NCI-H748 (cell line): ENCODE measurements at regions not wholly inside any gene's neighbourhood (a gene's known extent, or its start where the extent isn't known, plus 50 kb on each side); places are given as distances from the start of the nearest gene placed in this dataset.

Experiments used
- DNase-seq: peaks from one replicate; lab custom pipeline; 2025; ENCODE audit not compliant: unreplicated experiment; lab: John Stamatoyannopoulos, UW

DNA sequence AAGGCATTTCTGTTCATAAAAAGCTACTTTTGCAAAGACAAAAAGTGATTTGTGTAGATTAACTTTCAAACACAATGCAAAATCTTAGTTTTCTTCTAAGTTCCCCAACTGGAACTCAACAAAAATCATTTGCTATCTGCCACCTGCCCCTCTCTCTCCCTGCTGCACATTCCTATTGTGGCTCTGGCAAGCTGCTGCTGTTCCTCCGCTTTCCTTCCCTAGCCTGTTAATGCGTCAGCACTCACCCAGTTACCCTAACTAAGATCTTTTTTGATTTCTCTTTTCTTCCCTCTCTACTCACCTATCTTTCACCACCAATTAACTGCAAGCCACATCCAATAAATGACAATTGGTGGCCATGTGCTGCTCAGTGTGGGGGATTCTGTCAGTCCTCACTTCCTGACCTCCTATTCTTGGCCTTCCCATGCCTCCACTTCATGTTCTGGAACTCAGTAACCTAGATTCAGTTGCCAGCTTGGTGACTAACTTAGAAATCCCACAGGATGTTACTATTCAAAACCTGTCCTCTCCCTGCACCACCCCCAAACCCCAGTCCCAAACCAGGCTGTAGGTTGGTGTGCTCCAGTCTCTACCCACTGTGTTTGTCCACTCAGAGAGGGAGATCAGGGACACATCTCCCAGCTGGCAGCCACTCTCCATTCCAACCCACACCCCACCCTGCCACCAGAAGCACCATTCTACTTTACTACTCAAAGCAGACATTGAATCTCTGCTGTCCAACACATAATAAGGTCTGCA is 140.2 kb upstream of the CTTNBP2 start:
- DNase-seq = no peak

DNA sequence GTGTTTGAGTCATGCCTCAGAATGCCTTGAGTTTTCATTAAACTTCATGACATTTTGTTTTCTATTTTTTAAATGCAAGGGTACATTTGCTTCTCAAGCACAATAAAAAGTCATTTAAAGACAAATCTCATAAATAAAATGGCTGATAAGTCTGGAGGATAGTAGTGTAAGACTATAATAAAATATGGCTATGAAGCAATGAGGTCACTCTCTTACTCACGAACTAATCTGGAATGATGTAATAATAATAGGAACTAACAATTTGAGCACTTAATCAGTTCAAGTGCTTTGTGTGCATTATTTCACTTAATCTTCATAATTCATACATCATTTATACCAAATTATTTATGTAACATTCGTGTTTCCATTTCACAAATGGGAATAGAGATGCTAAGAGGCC is 149.3 kb upstream of the CTTNBP2 start:
- DNase-seq = no peak

DNA sequence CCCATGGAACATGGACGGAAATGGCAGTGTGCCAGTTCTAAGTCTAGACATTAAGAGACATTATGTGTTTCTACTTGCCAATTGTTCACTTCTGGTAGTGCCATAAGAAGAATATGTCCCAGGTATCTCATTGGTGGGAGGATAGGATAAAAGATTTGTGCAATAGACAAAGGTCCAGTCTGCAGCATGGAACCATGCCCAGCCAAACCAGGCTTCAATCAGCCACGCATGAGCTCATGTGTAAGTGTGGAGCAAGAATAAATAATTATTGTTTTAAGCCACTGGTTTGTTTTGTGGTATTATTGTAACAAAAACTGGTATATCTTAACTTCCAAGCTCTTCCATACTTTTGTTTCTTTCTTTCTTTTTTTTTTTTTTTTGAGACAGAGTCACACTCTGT is 153.6 kb upstream of the CTTNBP2 start:
- DNase-seq = no peak

DNA sequence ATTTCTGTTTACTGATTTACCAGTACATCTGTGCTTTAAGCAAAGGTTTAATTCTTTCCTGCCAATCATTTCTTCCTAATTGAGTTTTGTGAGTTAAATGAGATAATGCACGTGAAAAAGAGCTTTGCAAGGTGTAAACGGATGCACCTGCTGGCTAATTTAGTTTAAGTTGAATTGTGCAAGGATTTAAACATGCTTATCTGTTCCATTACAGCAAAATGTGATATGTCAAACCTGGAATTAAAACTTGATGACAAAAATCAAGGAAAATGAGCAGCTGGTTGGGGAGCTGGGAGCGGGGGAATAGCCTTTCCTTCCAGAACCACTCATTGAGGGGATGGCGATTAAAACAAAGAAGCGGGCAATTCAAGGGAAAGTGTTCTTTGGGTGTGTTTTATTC is 155.0 kb upstream of the CTTNBP2 start:
- peak; percentile 50 for DNase-seq

DNA sequence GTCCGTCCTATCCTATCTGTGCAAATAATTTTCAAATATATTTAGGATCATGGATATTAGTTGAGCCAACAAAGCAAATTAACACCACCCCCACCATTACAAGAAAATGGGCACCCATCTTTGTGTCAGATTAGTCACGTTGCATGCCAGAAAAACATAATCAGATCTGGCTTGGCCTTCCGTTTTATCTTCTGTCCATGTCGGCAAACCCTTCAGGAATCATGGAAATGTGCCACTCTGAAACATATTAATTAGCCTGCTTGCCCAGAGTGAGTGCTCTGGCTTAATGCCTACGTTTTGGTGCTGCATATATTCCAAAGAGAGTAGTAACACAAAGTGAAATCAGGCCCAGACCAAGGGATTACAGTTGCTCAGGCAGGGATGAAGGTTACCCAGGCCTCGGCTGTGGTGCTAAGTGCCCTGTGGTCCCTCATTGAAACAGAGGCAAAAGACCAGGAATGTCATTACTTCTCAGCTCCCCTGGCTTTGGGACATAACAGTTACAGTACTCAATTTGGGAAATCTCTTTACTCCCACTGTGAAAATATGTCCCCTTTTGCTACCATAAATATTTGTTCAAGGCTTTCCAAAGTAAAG is 154.0 kb upstream of the LSM8 start:
- peak; percentile 81 for DNase-seq

DNA sequence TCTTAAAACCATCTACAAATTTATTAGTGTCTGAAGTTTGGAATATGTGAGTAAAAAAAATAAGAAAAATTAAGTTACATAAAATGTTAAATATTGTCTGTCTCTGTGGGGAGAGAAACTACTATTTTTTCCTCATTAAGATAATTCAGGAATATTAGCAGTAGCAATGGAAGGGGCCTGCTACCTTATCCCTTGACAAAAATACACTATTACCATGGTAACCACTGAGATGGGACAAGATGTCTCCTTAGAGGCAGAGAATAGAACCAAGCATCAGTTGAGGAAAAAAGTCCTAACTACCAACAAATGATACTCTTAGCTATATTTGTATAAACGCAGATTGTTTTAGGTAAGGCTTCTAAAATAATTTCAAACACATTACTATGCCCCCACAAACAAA is 150.7 kb upstream of the LSM8 start:
- no peak for DNase-seq

DNA sequence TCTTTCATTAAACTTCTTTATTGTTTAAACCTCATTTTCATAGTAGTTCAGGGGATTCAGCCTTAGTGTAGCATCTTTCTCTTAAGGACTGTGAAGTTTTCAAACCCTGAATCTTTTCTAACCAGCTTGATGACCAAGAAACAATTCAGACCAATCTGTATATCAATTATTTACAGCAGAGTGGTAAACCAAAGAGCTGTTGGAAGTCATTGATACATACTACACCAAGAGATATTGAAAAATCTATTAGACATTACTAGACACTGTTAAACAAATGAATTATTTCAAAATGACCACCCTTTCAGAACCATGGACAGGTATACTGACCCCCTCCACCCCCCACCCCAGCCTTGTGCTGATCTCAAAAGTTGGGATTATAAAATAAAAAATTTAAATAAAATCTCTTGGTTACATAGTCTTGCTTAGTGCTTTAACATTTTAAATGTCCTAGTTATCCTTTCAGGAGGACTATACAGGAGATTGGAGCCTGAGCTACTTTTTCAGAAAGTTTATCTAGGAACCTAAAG is 143.9 kb upstream of the LSM8 start:
- no peak for DNase-seq

DNA sequence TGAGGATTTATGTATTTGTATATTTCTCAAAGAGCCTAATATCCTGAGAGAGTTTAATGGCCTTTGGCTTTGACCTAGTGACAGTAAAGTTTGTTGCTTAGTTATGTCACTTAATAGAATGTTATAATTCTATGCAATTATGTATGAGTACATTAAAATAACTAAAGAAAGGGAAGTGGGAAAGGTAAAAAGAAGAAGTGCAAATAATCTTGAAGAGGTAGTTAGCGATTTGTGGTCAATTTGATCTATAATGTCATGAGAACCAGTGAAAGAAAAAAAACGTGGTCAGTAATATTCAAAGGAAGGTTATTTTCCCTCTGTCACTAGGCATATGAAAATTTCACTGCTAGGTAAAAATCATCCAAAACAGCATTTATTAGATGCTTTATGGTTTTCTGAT is 143.4 kb upstream of the LSM8 start:
- DNase-seq = no peak

DNA sequence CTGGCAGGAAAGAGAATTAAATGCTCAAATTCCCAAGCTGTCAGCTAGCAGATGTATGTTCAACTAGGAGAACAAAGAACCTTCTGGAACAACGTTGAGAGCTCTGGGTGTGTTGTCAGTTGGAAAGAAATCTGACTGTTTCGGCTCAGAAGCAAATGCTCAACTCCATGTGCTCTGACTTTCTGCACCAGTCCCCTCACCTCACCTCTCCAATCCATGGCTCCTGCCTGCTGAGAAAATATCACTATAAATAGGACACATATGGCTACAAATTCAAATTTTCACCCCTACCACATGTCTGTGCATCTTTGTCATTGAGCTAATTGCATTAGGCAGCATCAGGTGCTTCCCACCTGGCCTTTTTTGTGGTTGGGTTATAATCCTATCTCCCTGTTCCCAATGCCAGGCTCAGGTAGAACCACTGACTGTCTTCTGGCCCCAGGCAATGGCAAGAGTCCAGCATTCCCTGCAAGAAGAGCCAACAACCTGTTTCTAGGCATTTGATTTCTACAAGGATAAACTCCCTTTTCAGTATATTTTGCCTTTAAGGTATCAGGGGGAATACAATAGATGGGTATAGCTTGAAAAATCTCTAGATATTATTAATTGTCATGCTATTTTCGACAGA is 142.6 kb upstream of the LSM8 start:
- DNase-seq = peak; percentile 25

DNA sequence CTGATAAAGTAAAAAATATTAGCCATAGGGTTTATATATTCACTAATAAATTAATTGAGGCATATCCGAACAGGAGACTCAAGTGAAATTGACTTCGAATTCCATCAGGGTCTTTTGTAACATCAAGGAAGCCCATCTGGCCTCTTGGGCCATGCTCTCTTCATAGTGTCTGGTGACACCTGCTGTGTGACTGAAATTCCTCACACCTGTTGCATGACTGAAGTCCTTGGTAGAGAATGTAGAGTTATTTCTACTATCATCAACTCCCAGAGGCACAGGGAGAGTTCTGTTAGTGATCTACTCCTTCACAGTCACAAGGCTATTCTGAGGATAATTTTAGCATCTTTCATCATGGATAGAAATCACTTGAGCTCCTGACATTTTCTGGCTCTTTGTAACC is 138.3 kb upstream of the LSM8 start:
- DNase-seq = no peak

DNA sequence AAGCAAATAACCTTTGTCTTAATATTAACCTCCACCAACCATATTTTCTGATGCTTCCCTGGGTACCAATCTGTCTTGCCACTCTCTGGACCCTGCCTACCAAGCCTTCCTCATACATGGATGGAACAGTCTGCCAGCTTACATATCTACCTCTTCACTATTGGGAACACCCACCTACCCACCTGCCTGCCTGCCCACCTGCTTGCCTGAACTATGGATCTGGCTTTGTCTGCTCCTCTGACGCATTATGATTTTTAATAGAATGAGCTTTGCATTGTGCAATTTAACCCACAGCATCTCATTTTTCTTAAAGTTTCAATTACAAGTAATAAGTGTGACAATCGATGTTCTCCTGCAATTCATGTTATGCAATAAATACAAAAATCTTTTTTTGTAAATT is 137.9 kb upstream of the LSM8 start:
- DNase-seq = no peak

DNA sequence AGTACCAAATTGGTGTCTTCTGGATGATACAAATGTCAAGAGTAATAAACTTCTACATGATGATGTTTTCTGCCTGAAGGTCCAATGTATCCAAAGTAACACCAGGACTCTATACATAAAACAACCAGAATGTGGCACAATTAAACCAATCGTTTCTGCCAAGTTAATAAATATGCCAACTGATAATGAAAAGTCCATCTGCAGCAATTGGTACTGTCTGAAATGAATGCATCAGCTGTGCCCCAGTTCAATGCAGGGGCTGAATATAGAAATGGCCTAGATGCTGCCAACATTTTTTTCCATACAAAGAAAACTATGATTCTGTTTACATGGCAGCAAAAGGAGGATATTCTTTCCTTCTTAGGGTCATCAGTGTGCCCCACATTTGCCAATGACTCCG is 137.2 kb upstream of the LSM8 start:
- no peak for DNase-seq

DNA sequence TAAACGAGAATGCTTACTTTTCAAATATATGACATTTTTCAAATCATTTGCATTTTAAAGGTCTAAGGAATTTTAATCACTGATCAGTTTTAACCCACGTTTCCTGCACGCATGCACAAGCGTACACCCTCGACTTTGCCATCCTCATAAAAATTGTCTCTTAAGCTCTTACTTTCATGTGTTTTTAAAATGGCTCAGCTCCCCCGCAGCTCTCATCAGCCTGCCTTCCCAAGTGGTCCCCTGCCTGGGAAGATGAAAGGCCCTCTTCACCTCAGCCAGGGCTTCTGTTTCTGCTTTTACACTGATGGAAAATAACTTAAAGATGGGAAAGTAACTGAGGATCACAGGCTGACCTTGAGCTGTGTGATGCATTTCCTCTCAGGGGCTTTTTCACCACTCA is 131.6 kb upstream of the LSM8 start:
- DNase-seq = no peak

DNA sequence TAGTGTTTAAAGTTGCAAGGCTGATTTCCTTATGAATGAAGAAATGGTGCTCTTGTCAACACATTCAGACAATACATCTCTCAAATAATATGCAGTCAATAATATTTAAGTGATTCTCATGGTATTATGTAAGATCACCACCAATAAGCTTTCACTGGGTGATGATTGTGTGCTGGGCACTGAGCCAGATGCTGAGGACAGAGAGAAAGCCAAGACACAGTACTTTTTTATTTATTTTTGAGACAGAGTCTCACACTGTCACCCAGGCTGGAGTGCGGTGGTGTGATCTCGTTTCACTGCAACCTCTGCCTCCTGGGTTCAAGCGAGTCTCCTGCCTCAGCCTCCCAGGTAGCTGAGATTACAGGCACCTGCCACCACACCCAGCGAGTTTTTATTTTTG is 130.6 kb upstream of the LSM8 start:
- peak; percentile 78 for DNase-seq

DNA sequence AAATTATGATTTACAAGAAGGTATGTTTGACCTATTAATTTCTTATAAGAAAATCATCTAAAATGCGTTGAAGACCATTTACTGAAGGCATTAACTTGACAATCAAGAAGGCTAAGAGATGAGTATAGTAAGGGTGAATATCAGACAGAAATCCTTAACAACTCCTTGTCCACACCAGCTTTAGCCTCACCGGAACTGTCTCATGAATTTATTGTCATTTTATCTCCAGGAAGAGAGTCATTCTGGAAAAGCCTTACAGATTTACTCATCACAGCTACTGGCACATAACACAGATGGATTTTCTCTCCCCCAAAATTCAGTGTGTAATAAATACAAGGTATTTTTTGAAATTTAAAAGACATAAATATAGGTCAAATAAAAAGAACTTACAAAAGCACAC is 129.4 kb upstream of the LSM8 start:
- no peak for DNase-seq

DNA sequence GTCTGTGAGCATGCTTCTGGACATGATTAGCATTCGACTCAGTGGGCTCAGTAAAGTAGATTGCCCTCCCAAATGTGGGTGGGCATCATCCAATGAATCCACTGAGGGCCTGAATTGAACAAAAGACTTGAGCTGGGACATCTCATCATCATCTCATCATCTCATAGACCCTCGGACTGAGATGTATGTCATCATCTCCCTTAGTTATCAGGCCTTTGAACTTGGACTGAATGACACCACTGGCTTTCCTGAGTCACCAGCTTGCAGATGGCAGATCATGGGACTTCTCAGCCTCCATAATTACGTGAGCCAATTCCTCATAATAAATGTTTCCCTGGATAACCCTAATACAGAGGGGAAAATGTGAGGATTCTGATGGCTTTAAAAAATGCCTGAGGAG is 128.3 kb upstream of the LSM8 start:
- no peak for DNase-seq

DNA sequence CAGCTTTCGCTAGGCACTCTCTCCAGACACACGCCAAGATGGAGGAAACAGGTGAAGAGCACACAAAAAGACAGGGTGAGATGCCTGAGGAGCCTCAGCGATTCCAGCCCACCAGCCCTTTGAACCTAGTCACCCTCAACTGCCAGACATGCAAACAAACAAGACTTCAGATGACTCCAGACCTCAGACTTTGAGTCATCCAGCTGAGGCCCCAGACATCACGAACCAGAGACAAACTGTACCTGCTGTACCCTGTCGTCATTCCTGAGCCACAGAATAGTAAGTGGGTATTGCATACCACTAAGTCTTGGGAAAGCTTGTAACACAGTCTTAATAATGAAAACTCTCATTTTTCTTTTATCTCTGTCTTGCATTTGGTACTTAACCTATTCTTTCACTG is 126.6 kb upstream of the LSM8 start:
- DNase-seq = no peak

DNA sequence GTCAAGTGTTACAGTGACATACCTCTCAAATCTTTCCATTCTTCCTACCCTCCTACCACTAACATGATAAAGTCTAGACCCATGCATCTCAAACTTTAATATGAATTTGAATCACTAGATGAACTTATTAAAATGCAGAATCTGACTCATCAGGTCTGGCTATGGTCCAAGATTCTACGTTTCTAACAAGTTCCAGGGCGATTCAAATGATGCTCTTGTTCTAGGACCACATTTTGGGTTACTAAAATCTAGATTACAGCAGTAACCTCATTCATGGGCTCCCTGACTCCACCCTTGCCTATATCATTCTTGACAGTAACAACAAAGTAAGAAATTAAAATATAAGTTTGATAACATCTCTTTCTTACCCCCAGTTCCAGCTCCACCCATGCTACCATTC is 124.8 kb upstream of the LSM8 start:
- DNase-seq = no peak

DNA sequence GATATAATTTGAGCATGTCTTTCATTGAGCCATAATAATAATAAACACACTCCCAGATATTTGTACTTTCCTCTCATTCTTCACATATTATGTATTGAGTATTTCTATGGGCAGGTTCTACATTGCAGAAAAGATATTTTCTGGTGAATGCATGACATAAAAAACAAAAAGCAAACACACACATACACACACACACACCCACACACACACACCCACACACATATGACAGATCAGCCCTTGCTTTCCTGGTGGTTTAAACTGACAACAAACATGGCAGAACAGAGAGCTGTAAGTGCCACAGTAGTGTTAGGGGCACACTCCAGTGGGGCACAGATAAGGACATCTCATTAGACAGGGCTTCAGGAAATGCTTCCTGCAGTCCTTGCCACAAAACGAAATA is 123.3 kb upstream of the LSM8 start:
- no peak for DNase-seq

DNA sequence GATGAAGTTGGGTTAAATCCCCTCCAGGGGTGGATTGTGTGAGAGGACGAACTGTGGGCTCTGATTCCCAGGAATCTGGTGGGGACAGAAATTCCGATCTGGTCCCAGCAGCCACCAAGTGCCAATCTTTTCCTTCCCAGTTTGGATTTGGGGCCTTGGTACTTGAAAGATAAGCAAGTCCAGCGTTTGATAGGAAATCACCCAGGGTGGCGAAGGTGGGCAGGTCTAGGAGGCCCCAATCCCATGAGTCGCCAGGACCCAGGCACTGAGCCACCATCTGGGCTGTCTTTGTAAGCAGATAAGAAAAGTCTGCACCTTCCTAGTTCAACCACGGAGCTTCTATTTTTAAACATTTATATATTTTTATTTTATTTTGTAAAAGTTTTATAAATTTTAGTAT is 122.6 kb upstream of the LSM8 start:
- DNase-seq = no peak

DNA sequence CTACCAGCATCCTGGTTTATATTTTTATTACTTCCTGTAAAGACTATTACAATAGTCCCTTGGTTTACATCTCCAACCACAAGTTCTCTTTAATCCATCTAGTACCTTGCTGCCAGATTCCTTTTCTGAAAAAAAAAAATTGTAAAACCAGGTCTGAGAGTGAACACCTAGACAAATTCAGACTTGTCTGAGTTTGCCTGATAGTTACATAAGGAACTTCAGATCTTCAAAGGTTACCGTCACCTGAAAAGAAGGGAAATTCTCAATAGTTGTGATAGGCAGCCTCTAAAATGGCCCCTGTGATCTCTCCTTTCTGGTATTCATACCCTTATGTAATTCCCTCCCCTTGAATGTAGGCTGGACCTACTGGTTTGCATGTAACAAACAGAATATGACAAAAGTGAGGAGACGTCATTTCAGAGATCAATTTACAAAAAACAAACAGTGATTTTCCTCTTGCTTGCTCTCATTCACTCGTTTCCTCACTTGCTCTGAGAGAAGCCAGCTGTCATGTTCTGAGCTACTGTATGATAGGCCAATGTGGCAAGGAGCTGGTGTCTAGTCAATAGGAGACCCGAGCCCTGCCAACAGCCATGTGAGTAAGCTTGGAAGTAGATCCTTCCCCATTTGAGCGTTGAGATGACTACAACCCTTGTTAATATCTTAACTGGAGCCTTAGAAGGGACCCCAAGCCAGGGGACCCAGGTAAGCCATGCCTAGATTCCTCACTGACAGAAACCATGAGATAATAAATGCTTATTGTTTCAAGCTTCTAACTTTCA is 110.9 kb upstream of the LSM8 start:
- DNase-seq = peak; percentile 69

DNA sequence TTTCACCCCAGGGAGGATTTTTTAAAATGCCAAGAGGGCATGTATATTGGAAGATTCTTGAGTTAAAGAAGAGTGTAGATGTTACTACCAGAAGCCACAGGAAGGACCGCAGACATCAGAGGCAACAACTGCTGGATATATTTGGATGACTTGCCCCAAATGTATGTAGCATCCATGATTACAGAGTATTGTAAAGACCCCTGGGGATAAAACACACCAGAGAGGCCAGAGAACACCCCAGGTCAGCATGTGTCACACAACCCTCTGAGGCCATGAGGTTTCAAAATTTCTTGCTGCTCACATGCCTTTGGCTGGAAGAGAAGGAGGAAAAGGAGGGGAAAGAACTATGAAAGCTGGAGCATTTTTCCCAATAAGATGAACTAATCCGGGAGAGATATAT is 108.0 kb upstream of the LSM8 start:
- no peak for DNase-seq
